ENCODE measurements at regions not wholly inside any gene's neighbourhood (a gene's known extent, or its start where the extent isn't known, plus 50 kb on each side); places are given as distances from the start of the nearest gene placed in this dataset.

DNA sequence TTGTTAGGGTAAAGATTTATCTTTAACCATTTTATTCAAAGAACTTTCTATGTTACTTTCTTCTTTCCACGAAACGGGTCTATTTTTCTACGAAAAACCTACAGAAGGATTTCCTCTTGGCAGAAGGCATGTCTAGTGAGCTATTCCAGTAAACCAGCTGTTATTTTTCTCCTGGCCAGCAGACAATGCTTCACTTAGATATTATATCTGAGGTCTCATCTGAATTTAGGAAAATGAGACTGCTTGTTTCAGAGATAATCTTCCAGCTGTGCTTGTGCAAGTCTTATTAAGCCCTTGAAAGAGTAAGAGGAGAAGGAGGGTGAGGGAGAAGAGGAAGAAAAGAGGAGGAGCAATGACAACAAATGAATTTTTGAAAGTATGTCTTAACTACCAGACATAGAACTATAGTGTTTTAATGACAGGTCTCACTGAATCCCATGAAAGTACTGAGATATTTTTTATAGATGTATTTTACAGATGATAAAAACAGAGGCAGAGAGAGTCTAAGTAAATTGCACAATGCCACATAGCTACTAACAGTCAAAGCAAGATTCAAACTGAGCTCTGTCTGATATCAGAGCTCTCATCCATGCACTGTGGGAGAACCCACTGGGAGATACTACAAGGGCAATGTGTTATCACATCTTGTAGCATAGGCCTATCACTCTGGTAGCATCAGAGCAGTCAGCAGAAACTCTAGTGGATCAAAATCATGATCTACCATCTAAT lies 54.6 kb upstream of the SAMSN1 start:
- H3K9me3 Mint-ChIP-seq = no peaks in the 10 kb centered on the region
- TF ChIP-seq, protein P1, sequence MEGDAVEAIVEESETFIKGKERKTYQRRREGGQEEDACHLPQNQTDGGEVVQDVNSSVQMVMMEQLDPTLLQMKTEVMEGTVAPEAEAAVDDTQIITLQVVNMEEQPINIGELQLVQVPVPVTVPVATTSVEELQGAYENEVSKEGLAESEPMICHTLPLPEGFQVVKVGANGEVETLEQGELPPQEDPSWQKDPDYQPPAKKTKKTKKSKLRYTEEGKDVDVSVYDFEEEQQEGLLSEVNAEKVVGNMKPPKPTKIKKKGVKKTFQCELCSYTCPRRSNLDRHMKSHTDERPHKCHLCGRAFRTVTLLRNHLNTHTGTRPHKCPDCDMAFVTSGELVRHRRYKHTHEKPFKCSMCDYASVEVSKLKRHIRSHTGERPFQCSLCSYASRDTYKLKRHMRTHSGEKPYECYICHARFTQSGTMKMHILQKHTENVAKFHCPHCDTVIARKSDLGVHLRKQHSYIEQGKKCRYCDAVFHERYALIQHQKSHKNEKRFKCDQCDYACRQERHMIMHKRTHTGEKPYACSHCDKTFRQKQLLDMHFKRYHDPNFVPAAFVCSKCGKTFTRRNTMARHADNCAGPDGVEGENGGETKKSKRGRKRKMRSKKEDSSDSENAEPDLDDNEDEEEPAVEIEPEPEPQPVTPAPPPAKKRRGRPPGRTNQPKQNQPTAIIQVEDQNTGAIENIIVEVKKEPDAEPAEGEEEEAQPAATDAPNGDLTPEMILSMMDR (IDR thresholded peaks at IDR 0.05) = no peak
- no peaks in the 10 kb centered on the region for H3K27me3 Mint-ChIP-seq (ENCODE audit: low read depth in 2 of 2)
- peak in 1 of 3 donors; percentile 67 for ATAC-seq
- H3K36me3 Mint-ChIP-seq = no peaks in the 10 kb centered on the region
- intact Hi-C loops (cut with micrococcal nuclease) = no loop called here
- no peak for DNase-seq
- Histone ChIP-seq H3K36me3 (ENCODE audit: control insufficient read depth, insufficient read depth, low read length) (no peaks in the 10 kb centered on the region), H3K4me3 (ENCODE audit: low read length) (no peak overlapping the region), H3K27ac (ENCODE audit: low read length) (no peak overlapping the region), H3K9me3 (ENCODE audit: control insufficient read depth, insufficient read depth, low read length) (no peaks in the 10 kb centered on the region), H3K27me3 (ENCODE audit: control insufficient read depth, insufficient read depth, low read length) (no peaks in the 10 kb centered on the region), H3K4me1 (ENCODE audit: control insufficient read depth, insufficient read depth, low read length) (no peaks in the 10 kb centered on the region)
- H3K27ac Mint-ChIP-seq = no peak overlapping the region
- WGBS (ENCODE audit: insufficient coverage) = 97% methylated on average over 3 of the region's 3 CpGs
- H3K4me1 Mint-ChIP-seq = peaks cover 12 to 14% of the 10 kb centered on the region in 2 donors
- H3K4me3 Mint-ChIP-seq = no peak overlapping the region

DNA sequence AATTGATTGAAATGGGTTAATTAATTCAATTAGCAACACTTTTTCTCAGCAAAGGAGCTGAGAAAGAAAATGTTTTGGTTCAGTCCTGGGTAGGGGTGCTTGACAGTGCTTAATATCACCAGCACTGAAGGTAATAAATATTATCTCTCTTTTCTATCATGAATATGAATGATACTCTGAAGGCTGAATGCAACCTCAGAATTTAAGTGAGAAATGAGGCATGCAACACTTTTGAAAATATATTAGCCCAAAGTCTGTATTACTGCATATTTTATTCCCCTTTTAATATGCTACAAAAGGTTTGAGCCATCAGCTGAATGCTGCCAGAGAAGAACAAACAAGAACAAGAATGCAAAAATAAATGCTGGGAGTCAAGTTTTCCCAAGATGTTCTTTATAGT lies 52.0 kb upstream of the SAMSN1 start:
- intact Hi-C loops (cut with micrococcal nuclease) = no loop called here
- Mint-ChIP-seq H3K27me3 (ENCODE audit: low read depth in 2 of 2) (no peaks in the 10 kb centered on the region), H3K27ac (no peak overlapping the region), H3K4me1 (peaks cover 9 to 10% of the 10 kb centered on the region in 2 donors), H3K9me3 (peaks cover 2% of the 10 kb centered on the region in 2 donors), H3K4me3 (no peak overlapping the region), H3K36me3 (no peaks in the 10 kb centered on the region)
- no peaks in the 10 kb centered on the region for H3K27me3 ChIP-seq (ENCODE audit: control insufficient read depth, insufficient read depth, low read length)
- ATAC-seq (no peak), DNase-seq (no peak)
- H3K27ac ChIP-seq (ENCODE audit: low read length) = no peak overlapping the region
- H3K4me1 ChIP-seq (ENCODE audit: control insufficient read depth, insufficient read depth, low read length) = no peaks in the 10 kb centered on the region
- H3K4me3 ChIP-seq (ENCODE audit: low read length) = no peak overlapping the region
- no peaks in the 10 kb centered on the region for H3K36me3 ChIP-seq (ENCODE audit: control insufficient read depth, insufficient read depth, low read length)
- H3K9me3 ChIP-seq (ENCODE audit: control insufficient read depth, insufficient read depth, low read length) = no peaks in the 10 kb centered on the region
- TF ChIP-seq, protein P1 (IDR thresholded peaks at IDR 0.05) = no peak
